SK-N-SH (cell line): ENCODE measurements at regions not wholly inside any gene's neighbourhood (a gene's known extent, or its start where the extent isn't known, plus 50 kb on each side); places are given as distances from the start of the nearest gene placed in this dataset.

ENCODE experiments used
- GABPA ChIP-seq: IDR thresholded peaks from 2 replicates; pipeline ENCODE4 v1.4.0; 2012; ENCODE audit warnings: low read depth, mild to moderate bottlenecking
- MXI1 ChIP-seq: IDR thresholded peaks from 2 replicates; pipeline ENCODE4 v1.6.1; 2012; ENCODE audit warnings: mild to moderate bottlenecking, low read depth, low read length, improper control_type of control experiment
- TF ChIP-seq, protein P1 (sequence below): fragments of 200-600 bp; sonication (generic); IDR thresholded peaks from 2 replicates; pipeline ENCODE4 v1.6.1; 2017; ENCODE audit warnings: antibody characterized with exemption, mild to moderate bottlenecking, moderate library complexity

DNA sequence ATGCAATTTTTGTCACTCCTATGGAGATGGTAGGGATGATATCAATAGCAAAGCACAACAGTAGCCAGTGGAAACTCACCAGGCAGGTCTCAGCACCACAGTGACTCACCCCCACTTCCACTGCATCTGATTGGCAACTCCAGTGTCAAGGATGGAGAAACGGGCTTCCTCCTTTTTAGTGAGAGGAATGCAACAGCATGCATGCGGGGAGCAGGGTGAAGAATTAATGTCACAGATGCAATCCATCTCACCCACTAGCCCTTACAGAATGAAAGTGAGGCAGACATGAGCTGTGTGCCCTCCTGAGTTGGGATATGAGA, 467.0 kb upstream of the C16orf82 start:
- TF ChIP-seq GABPA = no peak
- TF ChIP-seq MXI1 = no peak
- TF ChIP-seq, protein P1, sequence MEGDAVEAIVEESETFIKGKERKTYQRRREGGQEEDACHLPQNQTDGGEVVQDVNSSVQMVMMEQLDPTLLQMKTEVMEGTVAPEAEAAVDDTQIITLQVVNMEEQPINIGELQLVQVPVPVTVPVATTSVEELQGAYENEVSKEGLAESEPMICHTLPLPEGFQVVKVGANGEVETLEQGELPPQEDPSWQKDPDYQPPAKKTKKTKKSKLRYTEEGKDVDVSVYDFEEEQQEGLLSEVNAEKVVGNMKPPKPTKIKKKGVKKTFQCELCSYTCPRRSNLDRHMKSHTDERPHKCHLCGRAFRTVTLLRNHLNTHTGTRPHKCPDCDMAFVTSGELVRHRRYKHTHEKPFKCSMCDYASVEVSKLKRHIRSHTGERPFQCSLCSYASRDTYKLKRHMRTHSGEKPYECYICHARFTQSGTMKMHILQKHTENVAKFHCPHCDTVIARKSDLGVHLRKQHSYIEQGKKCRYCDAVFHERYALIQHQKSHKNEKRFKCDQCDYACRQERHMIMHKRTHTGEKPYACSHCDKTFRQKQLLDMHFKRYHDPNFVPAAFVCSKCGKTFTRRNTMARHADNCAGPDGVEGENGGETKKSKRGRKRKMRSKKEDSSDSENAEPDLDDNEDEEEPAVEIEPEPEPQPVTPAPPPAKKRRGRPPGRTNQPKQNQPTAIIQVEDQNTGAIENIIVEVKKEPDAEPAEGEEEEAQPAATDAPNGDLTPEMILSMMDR = no peak
